PC-3 (cell line): ENCODE measurements at regions not wholly inside any gene's neighbourhood (a gene's known extent, or its start where the extent isn't known, plus 50 kb on each side); places are given as distances from the start of the nearest gene placed in this dataset.

Experiments used
- ATAC-seq: fragments of 200-7000 bp; cut with Tn5 transposase; 2 replicates; pipeline ENCODE4 v1.9.1; 2020; ENCODE audit warnings: mild to moderate bottlenecking, moderate library complexity
- BruUV-seq: library from RNA; stranded (reverse); fragments of 400-500 nt; replicated peaks from 2 replicates; lab custom pipeline; 2021; lab: Mats Ljungman, UMichigan
- CTCF ChIA-PET: fragments of 300-600 bp; sonication (Branson Sonifier 250); formaldehyde crosslinking; loops from one replicate; lab custom pipeline; 2022; ENCODE audit warnings: antibody characterized with exemption; lab: Charles Lee
- POLR2A ChIA-PET: fragments of 300-600 bp; sonication (Branson Sonifier 250); formaldehyde crosslinking; loops from one replicate; lab custom pipeline; 2022; ENCODE audit warnings: antibody characterized with exemption; ENCODE audit not compliant: unreplicated experiment; lab: Charles Lee
- DNase-seq: peaks from one replicate; pipeline ENCODE4 v3.0.0-alpha.2; 2015
- H2AFZ ChIP-seq: fragments of 300-600 bp; sonication (generic); 2 replicates; pipeline ENCODE4 v1.6.0; 2016; ENCODE audit warnings: antibody characterized with exemption, low read length
- H3F3A ChIP-seq: fragments of 300-600 bp; sonication (generic); one replicate; pipeline ENCODE4 v1.6.0; 2017; ENCODE audit warnings: antibody characterized with exemption, low read length, control low read depth, mild to moderate bottlenecking; ENCODE audit not compliant: unreplicated experiment
- H3K27ac ChIP-seq: fragments of 300-600 bp; sonication (generic); 2 replicates; pipeline ENCODE4 v1.5.1; 2016; ENCODE audit warnings: mild to moderate bottlenecking, low read length
- H3K27me3 ChIP-seq: fragments of 300-600 bp; sonication (generic); 2 replicates; pipeline ENCODE4 v1.6.1; 2016; ENCODE audit warnings: low read length, mixed read lengths
- H3K36me3 ChIP-seq: fragments of 300-600 bp; sonication (generic); 2 replicates; pipeline ENCODE4 v1.6.1; 2016; ENCODE audit warnings: low read depth, mixed run types, low read length, mixed read lengths
- H3K4me1 ChIP-seq: fragments of 300-600 bp; sonication (generic); 2 replicates; pipeline ENCODE4 v1.5.1; 2016; ENCODE audit warnings: low read length; ENCODE audit not compliant: insufficient read depth
- H3K4me2 ChIP-seq: fragments of 300-600 bp; sonication (generic); 2 replicates; pipeline ENCODE4 v1.6.0; 2016; ENCODE audit warnings: low read length
- H3K4me3 ChIP-seq: fragments of 300-600 bp; sonication (generic); 2 replicates; pipeline ENCODE4 v1.5.1; 2016; ENCODE audit warnings: mild to moderate bottlenecking, low read length, mixed read lengths
- H3K79me2 ChIP-seq: fragments of 300-600 bp; sonication (generic); 2 replicates; pipeline ENCODE4 v1.6.1; 2017; ENCODE audit warnings: low read length, mixed read lengths
- H3K9ac ChIP-seq: fragments of 300-600 bp; sonication (generic); 2 replicates; pipeline ENCODE4 v1.6.0; 2016; ENCODE audit warnings: mild to moderate bottlenecking, low read length
- H3K9me2 ChIP-seq: fragments of 300-600 bp; sonication (generic); replicated peaks from 2 replicates; pipeline ENCODE4 v1.6.1; 2016; ENCODE audit warnings: mixed run types, low read length, mixed read lengths
- H3K9me3 ChIP-seq: fragments of 300-600 bp; sonication (generic); 2 replicates; pipeline ENCODE4 v1.6.1; 2016; ENCODE audit warnings: low read length, mixed read lengths
- H4K20me1 ChIP-seq: fragments of 300-600 bp; sonication (generic); 2 replicates; pipeline ENCODE4 v1.6.1; 2016; ENCODE audit warnings: low read length, mixed read lengths
- EZH2 ChIP-seq: fragments of 300-600 bp; sonication (generic); IDR thresholded peaks from one replicate; pipeline ENCODE4 v1.6.1; 2017; ENCODE audit warnings: antibody characterized with exemption, mild to moderate bottlenecking, low read length; ENCODE audit not compliant: unreplicated experiment
- EZH2phosphoT487 ChIP-seq: fragments of 300-600 bp; sonication (generic); IDR thresholded peaks from 2 replicates; pipeline ENCODE4 v1.6.1; 2018; ENCODE audit warnings: mild to moderate bottlenecking, antibody characterized with exemption, low read length, borderline replicate concordance
- intact Hi-C: fragments of 100-400 bp; cut with micrococcal nuclease; formaldehyde crosslinking; loops from 2 replicates; pipeline ENCODE4 v1.9.0; 2023
- TF ChIP-seq, protein P1 (sequence below): fragments of 300-600 bp; sonication (generic); conservative IDR thresholded peaks from 2 replicates; pipeline ENCODE4 v1.5.1; 2017; ENCODE audit warnings: antibody characterized with exemption, low read depth, mild to moderate bottlenecking, low read length

DNA sequence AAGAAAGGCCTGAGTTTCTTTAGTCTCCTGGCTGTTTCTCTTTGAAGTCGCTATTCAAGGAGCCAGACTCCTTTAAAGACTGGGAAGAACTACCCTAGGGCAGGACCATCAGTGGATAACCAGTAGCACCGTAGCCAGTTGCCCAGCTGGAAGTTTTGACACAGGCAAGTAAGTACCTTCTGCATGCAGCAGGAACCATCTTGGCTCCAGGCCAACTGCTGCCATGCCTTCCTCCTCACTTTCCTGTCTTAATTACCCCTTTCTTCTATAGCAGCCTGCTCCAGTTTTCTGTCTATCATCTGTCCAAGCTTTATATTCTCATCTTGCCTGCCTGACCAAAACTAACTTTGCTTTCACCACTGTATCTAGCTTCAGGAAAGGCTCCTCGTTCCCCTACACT, 149.7 kb upstream of the SV2C start:
- ChIA-PET CTCF (no interaction called here), POLR2A (no interaction called here)
- no peaks in the 10 kb centered on the region for H3K9me2 ChIP-seq
- H4K20me1 ChIP-seq, result no peaks in the 10 kb centered on the region
- ATAC-seq (no peak), DNase-seq (no peak)
- no peaks in the 10 kb centered on the region for H3F3A ChIP-seq
- no peak overlapping the region for H2AFZ ChIP-seq
- no peaks in the 10 kb centered on the region for H3K79me2 ChIP-seq
- no peaks in the 10 kb centered on the region for H3K4me1 ChIP-seq
- peaks cover 42% of the 10 kb centered on the region for H3K27me3 ChIP-seq
- TF ChIP-seq, protein P1, sequence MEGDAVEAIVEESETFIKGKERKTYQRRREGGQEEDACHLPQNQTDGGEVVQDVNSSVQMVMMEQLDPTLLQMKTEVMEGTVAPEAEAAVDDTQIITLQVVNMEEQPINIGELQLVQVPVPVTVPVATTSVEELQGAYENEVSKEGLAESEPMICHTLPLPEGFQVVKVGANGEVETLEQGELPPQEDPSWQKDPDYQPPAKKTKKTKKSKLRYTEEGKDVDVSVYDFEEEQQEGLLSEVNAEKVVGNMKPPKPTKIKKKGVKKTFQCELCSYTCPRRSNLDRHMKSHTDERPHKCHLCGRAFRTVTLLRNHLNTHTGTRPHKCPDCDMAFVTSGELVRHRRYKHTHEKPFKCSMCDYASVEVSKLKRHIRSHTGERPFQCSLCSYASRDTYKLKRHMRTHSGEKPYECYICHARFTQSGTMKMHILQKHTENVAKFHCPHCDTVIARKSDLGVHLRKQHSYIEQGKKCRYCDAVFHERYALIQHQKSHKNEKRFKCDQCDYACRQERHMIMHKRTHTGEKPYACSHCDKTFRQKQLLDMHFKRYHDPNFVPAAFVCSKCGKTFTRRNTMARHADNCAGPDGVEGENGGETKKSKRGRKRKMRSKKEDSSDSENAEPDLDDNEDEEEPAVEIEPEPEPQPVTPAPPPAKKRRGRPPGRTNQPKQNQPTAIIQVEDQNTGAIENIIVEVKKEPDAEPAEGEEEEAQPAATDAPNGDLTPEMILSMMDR, result no peak
- no peak for TF ChIP-seq EZH2phosphoT487
- TF ChIP-seq EZH2, result no peak
- no peaks in the 10 kb centered on the region for H3K9me3 ChIP-seq
- H3K4me3 ChIP-seq, result no peak overlapping the region
- no peak overlapping the region for H3K27ac ChIP-seq
- BruUV-seq, result no TSS peak
- H3K4me2 ChIP-seq, result no peak overlapping the region
- H3K9ac ChIP-seq, result no peak overlapping the region
- intact Hi-C loops, result no loop called here
- no peaks in the 10 kb centered on the region for H3K36me3 ChIP-seq

DNA sequence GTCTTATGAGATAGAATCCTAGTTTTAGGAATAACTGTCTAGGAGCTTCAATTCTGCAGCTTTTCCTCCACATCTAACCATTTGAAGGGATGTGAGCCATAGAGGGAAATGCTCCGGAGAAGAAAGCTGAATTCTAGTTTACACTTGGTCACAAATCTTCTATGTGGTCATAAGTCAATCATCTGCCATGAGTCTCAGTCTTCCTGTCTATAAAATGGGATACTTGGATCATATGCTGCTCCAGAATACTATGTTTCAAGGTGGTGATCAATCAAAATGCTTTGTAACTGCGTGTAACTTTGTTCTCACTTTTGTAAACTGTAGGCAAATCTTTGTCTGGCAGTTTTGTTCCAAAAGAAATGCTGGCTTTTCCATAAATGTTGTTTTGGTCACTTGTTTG, 152.0 kb upstream of the SV2C start:
- H3K9me3 ChIP-seq, result no peaks in the 10 kb centered on the region
- POLR2A ChIA-PET, result no interaction called here

GRCh38 chr5:75928992-75929391, 154.2 kb upstream of the SV2C start:
- Histone ChIP-seq H3K9me3 (no peaks in the 10 kb centered on the region), H3K79me2 (no peaks in the 10 kb centered on the region), H3K4me3 (no peak overlapping the region), H3K27ac (no peak overlapping the region), H3F3A (no peaks in the 10 kb centered on the region), H3K4me2 (no peak overlapping the region), H3K36me3 (no peaks in the 10 kb centered on the region), H4K20me1 (no peaks in the 10 kb centered on the region), H3K9ac (no peak overlapping the region), H3K4me1 (no peaks in the 10 kb centered on the region), H2AFZ (no peak overlapping the region), H3K27me3 (peaks cover 37% of the 10 kb centered on the region), H3K9me2 (no peaks in the 10 kb centered on the region)
- no TSS peak for BruUV-seq
- intact Hi-C loops, result no loop called here
- TF ChIP-seq, protein P1, result no peak
- no peak for TF ChIP-seq EZH2phosphoT487
- no peak for TF ChIP-seq EZH2
- ATAC-seq (no peak), DNase-seq (no peak)
- ChIA-PET CTCF (no interaction called here), POLR2A (no interaction called here)

More for the DNA sequence above, 152.0 kb upstream of the SV2C start:
- TF ChIP-seq EZH2phosphoT487, result no peak
- no peak for TF ChIP-seq EZH2
- TF ChIP-seq, protein P1, result no peak
- Histone ChIP-seq H2AFZ (no peak overlapping the region), H3K36me3 (no peaks in the 10 kb centered on the region), H3K9ac (no peak overlapping the region), H4K20me1 (no peaks in the 10 kb centered on the region), H3K79me2 (no peaks in the 10 kb centered on the region), H3F3A (no peaks in the 10 kb centered on the region), H3K4me2 (no peak overlapping the region), H3K27ac (no peak overlapping the region), H3K27me3 (peaks cover 38% of the 10 kb centered on the region), H3K4me1 (no peaks in the 10 kb centered on the region), H3K9me2 (no peaks in the 10 kb centered on the region), H3K4me3 (no peak overlapping the region)
- DNase-seq (no peak), ATAC-seq (no peak)
- CTCF ChIA-PET, result no interaction called here
- BruUV-seq, result no TSS peak
- intact Hi-C loops, result no loop called here
